ENCODE measurements at regions not wholly inside any gene's neighbourhood (a gene's known extent, or its start where the extent isn't known, plus 50 kb on each side); places are given as distances from the start of the nearest gene placed in this dataset.
A peak's percentile ranks its signal among the peaks of the same experiment; 100 is the strongest.

DNA sequence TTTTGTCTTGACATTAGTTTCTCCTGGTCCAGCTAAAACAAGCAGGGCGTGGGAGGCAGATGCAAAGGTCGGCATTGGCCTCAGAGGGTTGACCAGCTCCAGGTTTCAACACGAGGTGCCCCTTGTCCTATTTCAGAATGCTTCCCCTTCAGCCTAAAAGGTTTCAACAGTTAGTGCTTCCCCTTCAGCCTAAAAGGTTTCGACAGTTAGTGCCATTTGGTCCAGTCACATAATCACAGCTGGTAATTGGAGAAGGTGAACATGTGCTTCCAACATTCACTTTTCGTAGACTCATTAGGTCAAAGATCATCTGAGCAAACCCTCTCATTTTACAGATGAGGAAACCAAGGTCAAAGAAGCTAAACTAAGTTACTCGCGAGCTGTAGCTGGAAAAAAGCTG, 270.3 kb upstream of the MAP3K1 start:
- DNase-seq (ENCODE audit: low spot score) = no peak

DNA sequence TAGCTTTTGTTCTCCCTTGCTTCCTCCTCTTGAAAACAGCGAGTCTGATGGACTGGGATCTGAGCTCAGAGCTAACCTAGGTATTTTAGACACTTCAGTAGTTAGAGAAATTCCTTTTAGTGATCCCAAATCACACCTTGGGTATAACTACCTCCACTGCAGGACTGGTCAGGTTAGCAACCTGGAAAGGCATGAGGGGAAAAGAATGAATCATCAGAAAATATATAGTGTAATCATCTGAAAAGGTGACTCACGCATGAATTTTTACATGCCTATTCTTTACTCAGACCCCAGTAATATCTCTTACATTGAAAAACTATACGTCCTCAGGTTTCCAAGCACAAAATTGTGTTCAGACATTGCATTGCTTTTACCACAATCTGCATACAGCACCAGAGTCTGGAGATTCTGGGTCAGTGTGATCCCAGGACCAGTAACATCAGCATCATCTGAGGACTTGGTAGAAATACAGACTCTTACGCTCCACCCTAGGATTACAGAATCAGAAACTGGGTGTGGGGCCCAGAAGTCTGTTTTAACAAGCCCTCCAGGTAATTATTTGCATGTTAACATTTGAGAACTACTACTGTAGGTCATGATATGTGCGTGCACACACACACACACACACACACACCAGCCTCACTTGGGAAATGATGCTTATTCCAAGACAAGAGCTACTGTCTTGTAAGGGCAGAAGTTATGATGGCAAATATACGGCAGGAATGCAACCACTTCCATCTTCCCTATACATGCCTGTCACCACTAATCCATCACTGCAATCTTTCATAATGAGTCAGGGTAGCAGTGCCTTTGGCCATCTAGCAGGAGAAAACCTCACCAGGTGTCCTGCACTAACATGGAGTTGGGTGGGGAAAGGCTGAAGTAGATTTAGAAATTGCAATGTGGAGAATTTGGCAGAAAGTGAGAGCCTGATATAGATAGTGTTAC, 271.6 kb upstream of the MAP3K1 start:
- DNase-seq (ENCODE audit: low spot score) = peak; percentile 4

- DNase-seq (ENCODE audit: low spot score) = no peak
Observed at GRCh38 chr5:56540266-56540665, 275.1 kb upstream of the MAP3K1 start.

- no peak for DNase-seq (ENCODE audit: low spot score)
Observed at GRCh38 chr5:56538580-56538979, 276.8 kb upstream of the MAP3K1 start.

GRCh38 chr5:56535347-56535746, 280.0 kb upstream of the MAP3K1 start:
- no peak for DNase-seq (ENCODE audit: low spot score)

DNA sequence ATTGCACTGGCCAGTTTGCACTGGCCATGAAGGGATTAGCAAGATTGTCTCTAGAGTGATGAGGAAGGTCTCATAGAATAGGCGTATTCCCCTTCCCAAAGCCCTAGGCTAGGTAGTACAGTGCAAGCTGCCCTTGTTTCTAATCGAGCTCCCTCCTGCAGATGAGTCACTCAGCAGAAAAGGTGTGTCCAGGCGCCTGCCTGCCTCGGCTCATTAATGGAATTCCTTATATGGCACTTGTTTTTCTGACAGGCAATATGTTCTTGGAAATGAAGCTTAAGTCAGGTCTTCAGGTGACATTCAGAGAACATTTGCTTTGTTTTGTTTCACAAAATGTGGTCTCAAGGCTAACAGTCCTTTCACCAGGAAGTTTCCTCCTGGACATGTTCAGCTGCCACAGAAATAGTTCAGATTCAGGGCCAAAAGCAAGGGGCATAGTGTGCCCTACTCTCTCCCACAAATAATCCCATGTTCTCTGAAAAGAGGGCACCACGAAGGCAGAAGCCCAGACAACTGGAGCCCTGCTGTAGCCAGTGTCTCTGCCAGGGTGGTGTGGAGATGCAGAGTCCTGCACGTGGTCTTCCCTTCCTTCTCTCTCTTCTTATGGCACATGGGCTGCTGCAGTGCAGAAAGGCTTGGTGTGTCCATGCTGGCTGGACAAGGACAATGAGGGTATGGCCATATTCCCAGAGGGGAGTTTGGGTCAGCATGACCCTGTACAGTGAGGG, 281.1 kb upstream of the MAP3K1 start:
- no peak for DNase-seq (ENCODE audit: low spot score)

- no peak for DNase-seq (ENCODE audit: low spot score)
Observed at GRCh38 chr5:56532466-56532865, 282.9 kb upstream of the MAP3K1 start.

DNA sequence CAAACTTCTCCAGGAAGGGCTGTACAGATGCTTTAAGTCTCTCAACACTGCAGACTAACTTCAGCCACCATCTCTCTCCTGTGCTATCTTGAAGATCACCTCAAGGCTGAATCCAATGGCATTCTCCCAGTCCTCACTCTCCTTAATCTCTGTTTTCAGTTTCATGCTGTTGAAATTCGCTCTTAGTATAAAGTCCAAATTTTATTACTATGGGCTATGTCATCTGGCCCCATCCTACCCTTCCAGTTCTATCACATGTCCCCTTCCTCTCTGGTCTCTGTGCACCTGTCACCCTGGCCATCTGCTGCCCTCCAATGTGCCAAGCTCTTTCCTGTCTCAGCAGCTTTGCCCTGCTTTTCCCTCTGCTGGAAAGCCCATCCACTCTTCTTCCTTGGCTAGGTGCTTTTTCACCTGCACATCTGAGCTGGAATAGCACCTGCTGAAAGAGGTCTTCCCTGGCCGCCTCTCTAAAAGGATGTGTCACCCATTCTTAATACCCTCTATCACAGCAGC, 284.7 kb upstream of the MAP3K1 start:
- no peak for DNase-seq (ENCODE audit: low spot score)

DNA sequence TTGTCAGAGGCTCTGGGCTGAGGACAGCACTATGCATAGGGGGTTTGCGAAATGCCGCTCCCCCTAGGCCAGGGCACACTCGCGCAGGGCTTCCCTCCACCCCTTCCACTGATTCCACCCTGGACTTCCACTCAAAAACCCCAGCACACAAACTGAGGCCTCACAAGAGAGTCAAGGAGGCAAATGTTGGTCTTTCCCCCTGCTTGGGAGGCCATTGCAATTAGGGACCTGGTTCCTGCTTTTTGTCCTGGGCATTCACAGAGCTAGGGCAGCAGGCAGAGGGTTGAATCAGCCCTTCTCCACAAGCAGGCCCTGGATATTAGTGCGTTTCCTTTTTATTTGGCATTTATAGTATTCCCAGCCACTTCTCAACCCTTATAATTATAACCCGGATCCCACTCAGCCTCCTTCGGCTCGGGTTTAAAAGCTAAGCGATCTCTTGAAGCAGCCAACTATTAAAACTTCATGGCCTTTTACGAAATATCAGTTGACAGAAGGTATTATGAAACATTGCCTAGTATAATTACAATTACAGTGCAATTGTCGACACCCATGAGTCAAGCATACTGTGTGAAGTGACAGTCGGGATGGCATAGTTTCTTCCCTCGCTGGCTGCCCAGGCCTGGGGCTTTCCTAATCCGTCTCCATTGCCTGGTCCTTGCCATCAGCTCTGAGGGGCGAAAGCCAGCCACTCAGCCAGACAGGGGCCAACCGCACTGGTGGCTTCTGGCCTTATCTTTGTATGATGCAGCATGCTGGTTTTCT, 285.5 kb upstream of the MAP3K1 start:
- DNase-seq (ENCODE audit: low spot score) = no peak

DNA sequence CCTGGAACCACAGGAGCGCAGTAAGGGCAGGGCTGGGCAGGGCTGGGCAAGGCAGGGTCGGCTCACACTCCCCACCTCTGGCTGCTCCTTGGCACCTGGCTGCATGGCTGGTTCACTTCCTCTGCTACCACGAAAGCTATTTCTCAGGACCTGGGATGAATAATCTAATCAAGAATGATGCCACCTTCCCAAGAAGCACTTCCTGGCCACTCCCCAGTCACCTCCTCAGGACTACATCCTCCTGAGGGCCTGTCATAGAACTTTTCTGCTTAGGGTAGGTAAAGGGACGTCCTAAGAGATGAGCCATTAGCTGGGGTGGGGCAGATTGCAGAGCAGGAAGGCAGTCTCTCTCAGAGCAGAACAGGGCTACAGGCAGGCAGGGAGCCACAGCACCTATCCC, 288.2 kb upstream of the MAP3K1 start:
- no peak for DNase-seq (ENCODE audit: low spot score)

DNA sequence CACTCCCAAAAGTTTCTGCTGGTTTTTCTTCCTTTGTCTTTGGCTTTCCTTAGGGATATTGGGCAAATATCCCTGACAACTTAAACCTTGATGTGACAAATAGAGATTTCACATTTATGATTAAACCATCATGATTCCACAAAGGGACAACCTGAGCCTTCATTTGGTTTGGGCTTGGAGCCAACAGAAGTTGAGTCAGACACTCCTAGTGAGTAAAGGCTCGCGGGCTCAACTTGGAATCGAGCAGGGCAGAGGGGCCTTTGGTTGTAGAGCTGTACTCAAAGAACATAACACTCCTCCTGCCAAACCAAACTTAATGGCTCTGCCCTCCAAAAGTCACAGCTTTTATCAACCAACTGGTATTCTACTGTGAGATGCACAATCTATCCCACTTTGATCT, 290.2 kb upstream of the MAP3K1 start:
- DNase-seq (ENCODE audit: low spot score) = no peak

GRCh38 chr5:56523790-56524575, 290.9 kb upstream of the ANKRD55 start:
- DNase-seq (ENCODE audit: low spot score) = no peak

- DNase-seq (ENCODE audit: low spot score) = no peak
Observed at GRCh38 chr5:56522960-56523359, 289.8 kb upstream of the ANKRD55 start.

- DNase-seq (ENCODE audit: low spot score) = no peak
Observed at GRCh38 chr5:56522169-56522568, 289.0 kb upstream of the ANKRD55 start.

DNA sequence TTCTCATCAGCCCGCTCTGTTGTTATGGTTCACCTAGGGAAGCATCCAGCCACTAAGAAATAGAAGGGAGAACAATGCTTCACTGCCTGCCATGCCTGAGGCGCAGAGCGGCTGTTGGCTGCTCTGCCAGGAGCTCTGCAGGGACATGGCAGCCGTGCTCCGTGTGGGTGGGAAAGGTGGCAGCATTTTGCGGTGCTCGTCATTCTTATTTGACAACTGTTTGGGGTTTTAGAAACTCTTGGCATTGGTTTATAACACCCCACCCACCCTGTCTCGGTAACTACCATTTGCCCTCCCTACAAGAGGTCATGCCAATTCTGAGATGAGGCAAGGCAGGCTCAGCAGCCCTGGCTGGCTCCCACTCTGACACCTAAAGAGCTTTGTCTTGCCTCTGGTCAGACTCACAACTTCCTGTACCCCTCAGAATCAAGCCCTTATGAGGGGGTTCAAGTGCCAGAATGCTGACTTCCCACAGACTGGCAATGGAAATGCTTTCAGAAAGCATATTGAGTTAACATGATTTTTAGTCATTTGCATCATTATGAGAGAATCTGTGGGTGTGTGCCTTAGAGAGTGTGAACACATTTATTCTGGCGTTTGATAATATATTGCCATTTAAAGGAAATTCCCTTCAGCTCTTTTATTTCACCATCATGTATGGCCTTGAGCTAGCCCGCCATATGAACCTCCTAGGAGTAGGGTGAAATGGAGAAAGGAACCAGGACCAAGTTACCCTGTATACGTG, 288.0 kb upstream of the ANKRD55 start:
- no peak for DNase-seq (ENCODE audit: low spot score)

DNA sequence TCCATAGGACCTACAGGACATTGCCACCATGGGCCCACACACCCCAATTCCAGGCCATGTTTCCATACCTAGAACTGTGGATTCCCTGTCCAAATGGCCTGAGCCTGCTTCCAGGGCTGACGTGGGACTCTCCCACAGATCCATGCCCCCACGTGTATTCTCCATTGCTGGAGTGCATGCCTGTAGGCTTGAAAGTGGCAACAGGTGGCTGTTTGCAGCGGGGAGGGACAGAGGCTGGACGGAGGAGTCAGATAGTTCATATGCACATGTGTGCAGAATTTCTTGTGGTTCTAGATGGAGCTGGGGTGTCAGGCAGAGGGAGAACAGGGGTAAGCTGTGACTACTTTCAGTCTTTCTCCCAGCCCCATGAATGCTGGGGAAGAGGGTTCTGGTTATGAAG, 285.7 kb upstream of the ANKRD55 start:
- DNase-seq (ENCODE audit: low spot score) = no peak

GRCh38 chr5:56517011-56517416, 283.9 kb upstream of the ANKRD55 start:
- no peak for DNase-seq (ENCODE audit: low spot score)

DNA sequence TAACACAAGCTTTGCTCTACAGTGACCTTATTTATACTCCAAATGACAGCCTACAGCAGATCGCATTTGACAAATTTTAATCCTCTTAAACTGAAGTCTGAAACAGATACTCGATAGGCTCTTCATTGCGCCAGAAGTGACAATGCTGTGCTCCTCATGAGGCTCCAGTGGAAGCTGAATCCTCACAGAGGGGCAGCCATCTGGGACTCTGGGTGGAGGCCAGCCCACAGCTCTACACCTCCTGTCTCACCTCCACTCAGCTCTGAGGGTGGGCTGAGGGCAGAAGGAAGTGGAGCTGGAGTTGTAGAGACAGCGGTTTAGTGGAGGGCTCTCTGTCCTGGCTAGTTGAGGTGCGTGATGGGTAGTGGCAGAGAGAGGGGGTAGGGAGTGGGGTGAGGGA, 283.3 kb upstream of the ANKRD55 start:
- DNase-seq (ENCODE audit: low spot score) = no peak

DNA sequence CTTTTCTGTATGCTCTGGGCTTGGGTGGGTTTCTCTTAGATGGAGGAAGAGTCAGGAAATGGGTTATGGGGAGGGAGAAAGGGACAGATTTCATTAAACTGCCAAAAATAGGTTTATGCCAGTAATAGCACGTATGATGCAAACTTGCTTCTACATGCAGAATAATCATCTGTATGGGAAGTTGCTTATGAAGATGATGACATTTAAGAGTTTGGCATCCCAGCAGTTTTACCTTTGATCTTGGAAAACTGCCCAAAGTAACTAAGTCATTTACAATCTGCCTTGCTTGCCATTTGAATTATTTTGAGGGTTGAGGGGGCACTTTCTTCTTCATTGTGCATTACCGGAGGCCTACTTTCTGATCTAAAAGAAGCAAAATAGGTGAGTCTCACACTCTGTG, 282.9 kb upstream of the ANKRD55 start:
- DNase-seq (ENCODE audit: low spot score) = no peak

DNA sequence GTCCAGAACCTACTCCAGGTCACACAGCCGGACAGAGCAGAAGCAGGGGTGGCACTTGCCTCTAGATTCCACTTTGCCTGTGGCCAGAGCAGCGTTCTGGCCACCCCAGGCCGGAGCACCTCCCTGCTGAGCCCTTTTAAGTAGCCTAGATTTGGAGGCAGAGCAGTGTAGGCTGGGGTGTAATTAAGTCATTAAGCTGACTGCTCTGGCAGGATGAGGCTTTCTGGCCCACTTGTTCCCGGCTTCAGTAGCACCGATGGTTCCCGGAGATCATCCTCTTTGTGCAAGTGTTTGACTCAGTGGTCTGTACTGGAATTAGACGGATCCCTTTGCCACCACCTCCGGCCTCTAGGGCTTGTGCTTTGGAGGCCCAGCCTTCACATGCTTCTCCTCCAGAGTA, 281.9 kb upstream of the ANKRD55 start:
- no peak for DNase-seq (ENCODE audit: low spot score)

DNA sequence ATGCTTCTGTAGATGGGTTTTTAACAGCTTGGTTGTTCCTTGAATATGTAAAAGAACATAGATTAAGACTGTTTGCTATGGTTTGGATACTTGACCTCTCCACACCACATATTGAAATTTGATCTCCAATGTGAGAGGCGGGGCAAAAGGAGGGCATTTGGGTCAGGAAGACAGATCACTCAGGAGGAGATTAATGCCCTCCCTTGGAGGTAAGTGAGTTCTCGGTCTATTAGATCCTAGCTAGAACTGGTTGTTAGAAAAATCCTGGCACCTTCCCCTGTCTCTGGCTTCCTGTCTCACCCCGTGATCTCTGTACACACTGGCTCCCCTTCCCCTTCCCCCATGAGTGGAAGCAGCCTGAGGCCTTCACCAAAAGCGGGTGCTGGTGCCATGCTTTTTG, 281.1 kb upstream of the ANKRD55 start:
- no peak for DNase-seq (ENCODE audit: low spot score)

Data from kidney capillary endothelial cell (primary cell).